ENCODE measurements at regions not wholly inside any gene's neighbourhood (a gene's known extent, or its start where the extent isn't known, plus 50 kb on each side); places are given as distances from the start of the nearest gene placed in this dataset.
A peak's percentile ranks its signal among the peaks of the same experiment; 100 is the strongest.

- DNase-seq (ENCODE audit: low spot score), result no peak
Observed at GRCh38 chr4:154088741-154089140, 299.9 kb upstream of the SFRP2 start.

DNA sequence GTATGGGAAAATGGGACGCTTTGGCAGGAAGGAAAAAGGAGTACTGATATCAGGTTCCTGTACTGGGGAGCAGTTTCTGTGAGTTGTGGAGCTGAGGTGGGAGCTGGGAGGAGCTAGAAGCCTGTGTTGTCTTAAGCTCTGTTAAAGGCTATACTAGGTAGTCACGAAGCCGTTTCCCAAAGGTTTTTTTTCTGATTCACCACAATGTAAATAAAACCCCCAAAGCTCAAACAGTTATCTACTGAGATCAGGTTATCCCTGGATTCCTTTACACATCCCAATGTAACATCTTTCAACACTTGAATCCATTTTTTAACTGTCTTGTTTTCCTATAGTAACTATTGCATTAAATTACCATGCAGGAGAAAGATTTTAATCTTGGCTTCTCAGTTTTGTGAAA lies 297.4 kb upstream of the SFRP2 start:
- no peak for DNase-seq (ENCODE audit: low spot score)

- DNase-seq (ENCODE audit: low spot score), result no peak
Observed at GRCh38 chr4:154084864-154085263, 296.0 kb upstream of the SFRP2 start.

DNA sequence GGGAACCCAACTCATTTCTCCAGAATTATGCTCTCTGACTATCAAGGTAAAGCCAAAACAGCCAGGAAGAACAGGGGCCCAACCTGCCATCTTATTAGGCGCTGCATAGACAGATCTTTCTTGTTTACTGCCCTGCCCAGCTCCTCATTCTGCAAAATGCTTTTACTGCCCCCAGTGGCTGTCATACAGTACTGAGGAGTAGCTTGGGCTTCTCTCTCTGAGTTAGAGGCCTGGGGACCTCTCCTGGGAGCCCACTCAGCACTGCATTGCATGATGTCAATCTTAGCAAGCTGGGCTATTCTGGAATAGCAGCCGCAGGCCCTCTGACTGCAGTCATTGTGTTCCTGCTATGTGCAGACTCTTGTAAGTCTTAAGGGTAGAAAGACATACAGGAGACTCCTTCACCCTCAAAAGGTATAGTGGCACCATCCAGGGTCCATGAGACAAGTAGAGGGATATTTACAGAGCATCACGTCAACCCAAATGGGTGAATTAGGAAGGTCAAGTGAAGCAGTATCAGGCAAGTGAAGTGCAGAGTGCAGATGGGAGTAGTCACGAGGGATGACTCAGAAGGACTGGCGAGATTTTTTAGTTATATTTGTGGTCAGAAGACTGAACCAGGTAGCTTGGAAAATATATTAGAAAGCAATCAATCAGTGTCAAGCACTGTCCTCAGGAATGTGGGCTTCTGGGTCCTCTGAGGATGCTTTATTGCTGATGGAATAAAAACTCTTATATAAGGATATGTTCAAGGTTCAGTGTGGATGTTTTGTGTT lies 294.1 kb upstream of the SFRP2 start:
- peak; percentile 6 for DNase-seq (ENCODE audit: low spot score)

- DNase-seq (ENCODE audit: low spot score), result no peak
Observed at GRCh38 chr4:154081391-154081790, 292.5 kb upstream of the SFRP2 start.

GRCh38 chr4:154078504-154079350 lies 289.8 kb upstream of the SFRP2 start:
- no peak for DNase-seq (ENCODE audit: low spot score)

- no peak for DNase-seq (ENCODE audit: low spot score)
Observed at GRCh38 chr4:154076921-154077320, 288.0 kb upstream of the SFRP2 start.

- no peak for DNase-seq (ENCODE audit: low spot score)
Observed at GRCh38 chr4:154073107-154073822, 284.4 kb upstream of the SFRP2 start.

GRCh38 chr4:154067786-154068185 lies 278.9 kb upstream of the SFRP2 start:
- no peak for DNase-seq (ENCODE audit: low spot score)

- DNase-seq (ENCODE audit: low spot score), result no peak
Observed at GRCh38 chr4:154065368-154065767, 276.5 kb upstream of the SFRP2 start.

- no peak for DNase-seq (ENCODE audit: low spot score)
Observed at GRCh38 chr4:154064244-154064643, 275.4 kb upstream of the SFRP2 start.

GRCh38 chr4:154049457-154050181 lies 260.7 kb upstream of the SFRP2 start:
- peak; percentile 54 for DNase-seq (ENCODE audit: low spot score)

DNA sequence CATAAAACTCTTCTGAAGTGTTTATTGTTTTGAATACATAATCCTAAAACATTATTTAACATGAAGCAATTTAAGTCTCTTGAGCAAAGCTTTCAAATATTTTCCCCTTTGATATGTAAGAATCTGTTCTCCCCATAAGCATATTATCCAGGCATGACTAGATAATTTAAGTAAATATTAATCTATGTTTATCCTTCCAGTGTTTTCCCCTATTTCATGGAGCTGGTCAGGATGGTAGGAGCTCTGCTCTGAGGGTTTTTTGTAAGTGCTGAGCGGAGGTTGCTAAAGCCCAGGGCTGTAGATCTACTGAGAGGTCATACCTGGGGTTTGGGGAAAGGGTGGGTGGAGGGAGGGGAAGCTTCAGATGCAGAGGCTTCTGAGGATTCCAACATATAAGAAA lies 258.9 kb upstream of the SFRP2 start:
- no peak for DNase-seq (ENCODE audit: low spot score)

DNA sequence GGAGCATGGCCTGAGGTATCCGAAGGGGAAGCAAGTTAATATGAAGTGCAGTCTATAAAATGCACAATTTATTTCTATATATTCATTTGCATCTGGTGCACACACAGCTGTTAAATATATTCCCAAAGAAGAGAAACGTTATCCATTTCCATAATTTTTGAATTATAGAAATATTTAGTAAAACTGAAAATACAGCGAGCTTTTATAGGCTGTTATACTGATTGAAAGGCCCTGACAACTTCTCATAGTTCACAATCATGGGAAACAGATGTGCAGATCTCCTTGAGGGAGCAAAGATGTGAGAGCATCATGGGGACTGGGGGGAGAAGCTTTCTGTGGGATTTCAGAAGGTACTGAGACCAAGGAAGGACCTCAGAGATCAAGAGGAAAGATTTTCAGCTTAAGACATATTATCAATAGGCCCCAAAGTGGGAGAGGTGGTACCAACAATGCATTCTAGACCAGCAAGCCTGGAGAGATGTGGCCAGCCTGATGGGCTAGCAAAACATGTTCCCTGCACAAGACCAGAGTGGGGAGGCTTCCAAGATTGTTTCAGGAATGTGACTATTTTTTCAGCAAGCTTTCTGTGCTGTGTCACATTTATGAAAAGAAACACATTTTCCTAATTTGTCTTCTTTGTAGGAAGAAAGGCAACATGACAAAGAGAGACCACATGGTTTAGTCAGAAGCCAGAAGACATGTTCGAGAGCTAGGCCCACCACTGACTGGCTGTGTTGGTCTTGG lies 256.0 kb upstream of the SFRP2 start:
- DNase-seq (ENCODE audit: low spot score), result no peak

DNA sequence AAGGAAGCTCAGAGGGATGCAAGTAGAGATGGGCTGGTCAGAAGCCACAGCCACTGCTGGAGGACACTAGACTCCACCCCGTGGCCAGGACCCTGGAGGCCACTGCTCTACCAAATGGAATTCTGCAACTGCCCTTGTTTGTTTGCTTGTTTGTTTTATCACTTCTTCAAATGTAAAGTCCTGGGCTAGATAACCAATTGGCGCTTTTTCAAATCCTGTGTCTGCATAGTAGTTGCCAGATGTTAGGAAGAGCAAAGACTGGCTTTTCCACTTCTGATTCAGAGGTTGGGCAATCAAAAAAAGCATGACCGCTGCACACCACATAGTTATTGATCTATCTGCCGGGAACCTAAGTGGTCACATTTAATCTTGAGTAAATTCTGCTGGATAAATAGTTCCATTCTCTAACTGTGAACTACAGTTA lies 255.2 kb upstream of the SFRP2 start:
- peak; percentile 22 for DNase-seq (ENCODE audit: low spot score)

- no peak for DNase-seq (ENCODE audit: low spot score)
Observed at GRCh38 chr4:154041640-154042039, 252.8 kb upstream of the SFRP2 start.

DNA sequence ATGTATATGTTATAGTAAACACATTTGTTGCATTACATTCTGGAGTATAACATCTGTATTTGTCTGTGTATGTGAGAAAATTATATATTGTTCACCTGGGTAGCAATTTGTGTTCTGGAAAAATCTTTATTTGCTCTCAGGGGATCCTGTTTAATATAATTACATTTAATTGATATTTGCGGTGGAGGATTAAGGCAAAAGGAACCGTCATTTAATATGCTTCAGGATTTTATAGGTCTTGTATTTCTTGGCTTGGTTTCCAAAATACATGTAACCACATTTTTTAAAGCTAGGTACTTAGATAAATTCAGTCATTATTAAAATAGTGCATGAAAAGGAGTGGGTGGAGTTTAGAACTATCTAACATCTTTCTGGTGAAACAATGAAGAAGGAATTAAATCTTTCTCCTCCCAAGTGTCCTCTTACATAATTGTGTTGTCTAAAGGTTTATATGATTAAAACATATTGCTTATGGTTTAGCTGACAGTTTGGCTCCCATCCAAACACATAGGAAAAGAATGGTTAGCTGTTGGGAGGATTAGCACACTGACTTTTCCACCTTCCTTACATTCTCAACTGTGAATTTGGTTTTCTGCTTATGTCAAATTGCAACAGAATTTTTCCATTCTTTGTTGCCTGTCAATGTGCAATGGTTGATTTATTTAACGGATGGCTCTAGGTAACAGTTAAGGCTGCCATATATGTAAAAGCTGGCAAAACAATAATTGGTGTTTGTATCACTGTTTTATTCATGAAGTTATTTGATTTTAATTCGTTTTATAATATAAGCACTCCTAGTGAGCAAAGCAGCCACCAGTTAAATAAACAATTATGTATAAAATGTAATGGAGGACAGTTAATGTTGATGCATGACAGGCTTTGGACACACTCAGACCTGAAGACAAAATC lies 250.8 kb upstream of the SFRP2 start:
- no peak for DNase-seq (ENCODE audit: low spot score)

GRCh38 chr4:154036856-154037255 lies 248.0 kb upstream of the SFRP2 start:
- DNase-seq (ENCODE audit: low spot score), result no peak

GRCh38 chr4:154035341-154035740 lies 246.5 kb upstream of the SFRP2 start:
- no peak for DNase-seq (ENCODE audit: low spot score)

DNA sequence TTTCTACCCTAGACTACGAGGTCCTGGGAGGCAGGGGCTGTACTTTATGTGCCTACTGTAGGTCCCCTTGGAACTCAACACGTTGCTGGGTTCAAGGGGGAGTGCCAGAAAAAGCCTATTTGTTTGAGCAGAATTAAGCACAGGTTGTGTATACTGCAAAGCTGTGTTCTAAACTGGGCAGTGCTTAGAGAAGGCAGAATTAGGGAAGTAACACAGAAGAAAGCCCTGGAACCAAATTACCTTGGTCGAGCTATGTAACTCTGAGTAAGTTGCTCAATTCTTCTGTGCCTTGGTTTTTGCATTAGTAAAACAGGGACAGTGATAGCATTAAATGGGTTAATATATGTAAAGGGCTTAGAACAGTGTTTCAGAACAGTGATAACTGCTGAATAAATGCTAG lies 245.0 kb upstream of the SFRP2 start:
- no peak for DNase-seq (ENCODE audit: low spot score)
